Fibroblast of lung (primary cell): ENCODE measurements at regions not wholly inside any gene's neighbourhood (a gene's known extent, or its start where the extent isn't known, plus 50 kb on each side); places are given as distances from the start of the nearest gene placed in this dataset.

Experiments
- EZH2 ChIP-seq: IDR thresholded peaks from 2 replicates; pipeline ENCODE4 v1.5.1; 2012; ENCODE audit warnings: low read length, control low read depth, mild to moderate bottlenecking; ENCODE audit errors: missing control alignments
- TF ChIP-seq, protein P1 (sequence below), 2 donors: IDR thresholded peaks in 1 of 2; conservative IDR thresholded peaks in 1 of 2; 1 replicate in 1 of 2; 2 replicates in 1 of 2; pipeline ENCODE4 v1.5.1; 2011 to 2012; ENCODE audit warnings: low read length in 2 of 2, control low read depth in 1 of 2, inconsistent platforms in 1 of 2, low read depth in 1 of 2, mild to moderate bottlenecking in 1 of 2

DNA sequence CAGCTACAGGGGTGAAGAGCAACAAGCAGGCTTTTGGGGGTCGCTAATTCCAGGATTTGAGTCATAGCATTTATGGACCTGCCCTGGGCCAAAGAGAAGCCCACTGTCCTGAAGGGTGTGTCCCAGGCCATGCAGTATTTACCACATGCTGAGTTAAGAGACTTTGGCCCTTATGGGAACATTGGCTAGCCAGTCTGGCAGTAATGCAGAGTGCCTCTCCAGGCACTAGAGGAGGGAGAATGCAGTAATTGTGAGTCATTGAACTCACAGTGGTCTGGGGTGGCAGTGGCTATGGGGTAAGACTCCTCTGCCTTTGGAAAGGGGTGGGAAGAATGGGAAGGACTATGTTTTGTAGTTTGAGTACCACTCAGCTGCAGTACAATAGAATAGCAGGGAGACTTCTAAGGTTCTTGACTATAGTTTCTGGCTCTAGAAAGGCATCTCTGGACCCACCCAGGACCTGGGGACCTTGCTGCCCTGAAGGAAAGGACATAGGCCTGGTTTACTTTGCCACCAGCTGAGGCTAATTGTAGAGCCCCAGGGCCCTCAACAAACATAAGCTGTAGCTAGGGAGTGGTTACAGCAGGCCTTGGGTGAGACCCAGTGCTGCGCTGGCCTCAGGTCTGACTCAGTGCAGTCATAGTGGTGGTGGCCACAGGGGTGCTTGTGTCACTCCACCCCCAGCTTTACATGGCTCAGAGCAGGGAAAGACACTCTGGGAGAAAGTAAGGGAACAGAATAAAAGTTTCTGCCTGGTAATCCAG, 520.9 kb downstream of the HTR1B start:
- TF ChIP-seq, protein P1, sequence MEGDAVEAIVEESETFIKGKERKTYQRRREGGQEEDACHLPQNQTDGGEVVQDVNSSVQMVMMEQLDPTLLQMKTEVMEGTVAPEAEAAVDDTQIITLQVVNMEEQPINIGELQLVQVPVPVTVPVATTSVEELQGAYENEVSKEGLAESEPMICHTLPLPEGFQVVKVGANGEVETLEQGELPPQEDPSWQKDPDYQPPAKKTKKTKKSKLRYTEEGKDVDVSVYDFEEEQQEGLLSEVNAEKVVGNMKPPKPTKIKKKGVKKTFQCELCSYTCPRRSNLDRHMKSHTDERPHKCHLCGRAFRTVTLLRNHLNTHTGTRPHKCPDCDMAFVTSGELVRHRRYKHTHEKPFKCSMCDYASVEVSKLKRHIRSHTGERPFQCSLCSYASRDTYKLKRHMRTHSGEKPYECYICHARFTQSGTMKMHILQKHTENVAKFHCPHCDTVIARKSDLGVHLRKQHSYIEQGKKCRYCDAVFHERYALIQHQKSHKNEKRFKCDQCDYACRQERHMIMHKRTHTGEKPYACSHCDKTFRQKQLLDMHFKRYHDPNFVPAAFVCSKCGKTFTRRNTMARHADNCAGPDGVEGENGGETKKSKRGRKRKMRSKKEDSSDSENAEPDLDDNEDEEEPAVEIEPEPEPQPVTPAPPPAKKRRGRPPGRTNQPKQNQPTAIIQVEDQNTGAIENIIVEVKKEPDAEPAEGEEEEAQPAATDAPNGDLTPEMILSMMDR (conservative IDR thresholded peaks at IDR 0.05 in 1 of 2, IDR thresholded peaks at IDR 0.05 in 1 of 2; ENCODE audit: low read depth in 1 of 2, low read length in 2 of 2), result no peak
- TF ChIP-seq EZH2, result no peak
